ENCODE measurements at regions not wholly inside any gene's neighbourhood (a gene's known extent, or its start where the extent isn't known, plus 50 kb on each side); places are given as distances from the start of the nearest gene placed in this dataset.

DNA sequence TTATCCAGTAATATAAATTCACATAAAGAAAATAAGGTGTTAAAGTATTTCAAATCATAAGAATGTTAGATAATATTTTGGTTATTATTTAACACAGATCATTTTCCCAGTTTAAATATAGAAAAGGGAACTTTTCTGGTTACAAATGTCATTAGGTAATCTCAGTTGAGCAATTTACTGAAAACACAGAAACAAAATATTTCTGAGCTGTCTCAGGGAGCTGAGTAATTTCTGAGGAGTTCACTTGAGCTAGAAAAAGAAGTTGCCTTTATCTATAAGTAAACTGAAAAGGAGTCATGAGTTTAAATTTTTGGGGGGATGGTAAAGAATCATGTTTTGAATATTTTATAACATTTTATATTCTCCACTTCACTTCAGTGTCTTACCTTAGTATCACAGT is 855.4 kb upstream of the ARPP21 start:
- no peaks in the 10 kb centered on the region for H3K4me1 ChIP-seq (ENCODE audit: control insufficient read depth, extremely low read depth, insufficient read depth, low read length)
- no peaks in the 10 kb centered on the region for H3K9me1 ChIP-seq (ENCODE audit: control insufficient read depth, extremely low read depth, insufficient read depth, low read length)
- H2AFZ ChIP-seq (ENCODE audit: control insufficient read depth, low read length): no peak overlapping the region
- no peak for TF ChIP-seq EZH2 (IDR thresholded peaks at IDR 0.05; ENCODE audit: low read length)
- no peak for TF ChIP-seq CTCF (optimal IDR thresholded peaks at IDR 0.05 in 1 of 3, IDR thresholded peaks at IDR 0.05 in 1 of 3, conservative IDR thresholded peaks at IDR 0.05 in 1 of 3; ENCODE audit: extremely low read depth in 1 of 3, insufficient read depth in 2 of 3, low read length in 3 of 3)
- H3K9ac ChIP-seq (ENCODE audit: control insufficient read depth, extremely low read depth, insufficient read depth, low read length): no peak overlapping the region
- H3K36me3 ChIP-seq (ENCODE audit: control insufficient read depth in 2 of 2, extremely low read depth in 1 of 2, insufficient read depth in 2 of 2, low read length in 2 of 2): no peaks in the 10 kb centered on the region
- H3K27ac ChIP-seq (ENCODE audit: control insufficient read depth, insufficient read depth, low read length): no peak overlapping the region
- no peaks in the 10 kb centered on the region for H3K79me2 ChIP-seq (ENCODE audit: control insufficient read depth, insufficient read depth, low read length)
- FAIRE-seq: no peak
- H3K4me2 ChIP-seq (ENCODE audit: control insufficient read depth, extremely low read depth, insufficient read depth, low read depth, low read length): no peak overlapping the region
- no peaks in the 10 kb centered on the region for H4K20me1 ChIP-seq (ENCODE audit: control insufficient read depth, extremely low read depth, insufficient read depth, low read length)
- no peak overlapping the region for H3K4me3 ChIP-seq (ENCODE audit: control insufficient read depth in 2 of 3, extremely low read depth in 1 of 3, insufficient read depth in 2 of 3, low read depth in 1 of 3, low read length in 3 of 3)
- dilution Hi-C loops (cut with MboI; ENCODE audit: extremely low pct_ligation_motif_present, low sequenced_read_pairs): no loop called here
- no peak for DNase-seq (ENCODE audit: low read depth, low spot score)
- no peaks in the 10 kb centered on the region for H3K9me3 ChIP-seq (ENCODE audit: control insufficient read depth, low read depth, low read length)
- H3K27me3 ChIP-seq (ENCODE audit: control insufficient read depth, extremely low read depth, insufficient read depth, low read length): no peaks in the 10 kb centered on the region

GRCh38 chr3:34793057-34793456 is 846.3 kb upstream of the ARPP21 start:
- DNase-seq (ENCODE audit: low read depth, low spot score) (no peak), FAIRE-seq (no peak)
- Histone ChIP-seq H3K27me3 (ENCODE audit: control insufficient read depth, extremely low read depth, insufficient read depth, low read length) (no peaks in the 10 kb centered on the region), H3K27ac (ENCODE audit: control insufficient read depth, insufficient read depth, low read length) (no peak overlapping the region), H3K36me3 (ENCODE audit: control insufficient read depth in 2 of 2, extremely low read depth in 1 of 2, insufficient read depth in 2 of 2, low read length in 2 of 2) (no peaks in the 10 kb centered on the region), H3K4me2 (ENCODE audit: control insufficient read depth, extremely low read depth, insufficient read depth, low read depth, low read length) (no peak overlapping the region), H2AFZ (ENCODE audit: control insufficient read depth, low read length) (no peak overlapping the region), H3K4me1 (ENCODE audit: control insufficient read depth, extremely low read depth, insufficient read depth, low read length) (no peaks in the 10 kb centered on the region), H3K9me1 (ENCODE audit: control insufficient read depth, extremely low read depth, insufficient read depth, low read length) (no peaks in the 10 kb centered on the region), H3K9me3 (ENCODE audit: control insufficient read depth, low read depth, low read length) (no peaks in the 10 kb centered on the region), H3K9ac (ENCODE audit: control insufficient read depth, extremely low read depth, insufficient read depth, low read length) (no peak overlapping the region), H3K79me2 (ENCODE audit: control insufficient read depth, insufficient read depth, low read length) (no peaks in the 10 kb centered on the region), H4K20me1 (ENCODE audit: control insufficient read depth, extremely low read depth, insufficient read depth, low read length) (no peaks in the 10 kb centered on the region), H3K4me3 (ENCODE audit: control insufficient read depth in 2 of 3, extremely low read depth in 1 of 3, insufficient read depth in 2 of 3, low read depth in 1 of 3, low read length in 3 of 3) (no peak overlapping the region)
- dilution Hi-C loops (cut with MboI; ENCODE audit: extremely low pct_ligation_motif_present, low sequenced_read_pairs): no loop called here
- TF ChIP-seq CTCF (optimal IDR thresholded peaks at IDR 0.05 in 1 of 3, IDR thresholded peaks at IDR 0.05 in 1 of 3, conservative IDR thresholded peaks at IDR 0.05 in 1 of 3; ENCODE audit: extremely low read depth in 1 of 3, insufficient read depth in 2 of 3, low read length in 3 of 3) (no peak), EZH2 (IDR thresholded peaks at IDR 0.05; ENCODE audit: low read length) (no peak)

Measured in keratinocyte (primary cell).